Right cardiac atrium (tissue), 5 donors: ENCODE measurements at regions not wholly inside any gene's neighbourhood (a gene's known extent, or its start where the extent isn't known, plus 50 kb on each side); places are given as distances from the start of the nearest gene placed in this dataset.
A peak's percentile ranks its signal among the peaks of the same experiment; 100 is the strongest.

Experiments
- ATAC-seq, 2 donors: fragments of 200-7000 bp; cut with Tn5 transposase; one replicate each; pipeline versions ENCODE4 v1.8.0 to v1.9.1; 2020; ENCODE audit warnings: moderate library complexity in 2 of 2, mild to moderate bottlenecking in 1 of 2
- DNase-seq, 3 donors: peaks; one replicate each; pipeline ENCODE4 v3.0.0-alpha.2; 2020
- H3K27ac ChIP-seq: one replicate; pipeline ENCODE4 v1.5.1; 2013; ENCODE audit warnings: mild to moderate bottlenecking, low read length, control low read depth, moderate library complexity
- H3K27me3 ChIP-seq: one replicate; pipeline ENCODE4 v1.6.1; 2013; ENCODE audit not compliant: control insufficient read depth, insufficient read depth
- H3K4me1 ChIP-seq: one replicate; pipeline ENCODE4 v1.6.1; 2013; ENCODE audit warnings: low read length; ENCODE audit not compliant: control insufficient read depth, insufficient read depth
- H3K4me3 ChIP-seq: one replicate; pipeline ENCODE4 v1.5.1; 2013; ENCODE audit warnings: low read length, control low read depth
- H3K9me3 ChIP-seq: one replicate; pipeline ENCODE4 v1.6.1; 2013; ENCODE audit warnings: low read length; ENCODE audit not compliant: control insufficient read depth
- WGBS: extraction: QIAGEN DNeasy Blood & Tissue Kit; methylation state at CpG from one replicate; pipeline ENCODE4 v1.1.7; 2013; 5-methylcytosine and 5-hydroxymethylcytosine counted together
- intact Hi-C, 4 donors: fragments of 100-400 bp; cut with DNase I; formaldehyde crosslinking; loops; one replicate each; pipeline versions ENCODE4 v1.11.0 to v1.14.0; 2022 to 2023
- donor health status: healthy with polysubstance abuse.
- donor health status: DM: no; HTN: yes; CAD: no.
- donor health status: DM: no; HTN: no; CAD: no.
- donor health status: DM: no; HTN: yes; CAD: no; lungs with severe emphysema.
- donor health status: DM: yes; HTN: yes; CAD: no.

- ATAC-seq, result no peak
- Histone ChIP-seq H3K4me3 (no peak overlapping the region), H3K9me3 (no peaks in the 10 kb centered on the region), H3K4me1 (no peaks in the 10 kb centered on the region), H3K27ac (no peak overlapping the region), H3K27me3 (no peaks in the 10 kb centered on the region)
- 90% methylated on average over 2 of the region's 2 CpGs for WGBS
- DNase-seq, result no peak
- intact Hi-C loops, result no loop called here
Measured at GRCh38 chr2:8485736-8486135, 196.1 kb upstream of the ID2 start.

GRCh38 chr2:8486141-8486540, 195.7 kb upstream of the ID2 start:
- DNase-seq (no peak), ATAC-seq (no peak)
- intact Hi-C loops, result no loop called here
- Histone ChIP-seq H3K4me3 (no peak overlapping the region), H3K9me3 (no peaks in the 10 kb centered on the region), H3K4me1 (no peaks in the 10 kb centered on the region), H3K27me3 (no peaks in the 10 kb centered on the region), H3K27ac (no peak overlapping the region)
- WGBS, result 96% methylated on average over 4 of the region's 4 CpGs

GRCh38 chr2:8487461-8487932, 194.4 kb upstream of the ID2 start:
- intact Hi-C loops, result no loop called here
- Histone ChIP-seq H3K27me3 (no peaks in the 10 kb centered on the region), H3K4me3 (no peak overlapping the region), H3K4me1 (no peaks in the 10 kb centered on the region), H3K27ac (no peak overlapping the region), H3K9me3 (no peaks in the 10 kb centered on the region)
- ATAC-seq (peak; percentile 22 to 46), DNase-seq (no peak)
- WGBS, result 63% methylated on average over 16 of the region's 16 CpGs

GRCh38 chr2:8488001-8488738, 193.7 kb upstream of the ID2 start:
- WGBS, result 57% methylated on average over 23 of the region's 23 CpGs

GRCh38 chr2:8489221-8489620, 192.6 kb upstream of the ID2 start:
- H3K4me3 ChIP-seq, result no peak overlapping the region
- no peaks in the 10 kb centered on the region for H3K27me3 ChIP-seq
- intact Hi-C loops, result no loop called here
- H3K27ac ChIP-seq, result no peak overlapping the region
- peak in 1 of 3 donors; percentile 27 for DNase-seq
- H3K9me3 ChIP-seq, result no peaks in the 10 kb centered on the region
- no peaks in the 10 kb centered on the region for H3K4me1 ChIP-seq
- no peak for ATAC-seq
- 97% methylated on average over 7 of the region's 7 CpGs for WGBS

More at GRCh38 chr2:8488001-8488738, 193.7 kb upstream of the ID2 start:
- intact Hi-C loops, result no loop called here
- H3K27me3 ChIP-seq, result no peaks in the 10 kb centered on the region
- H3K4me1 ChIP-seq, result no peaks in the 10 kb centered on the region
- DNase-seq (peak in 1 of 3 donors; percentile 26), ATAC-seq (peak in 1 of 2 donors; percentile 20)
- no peaks in the 10 kb centered on the region for H3K9me3 ChIP-seq
- H3K4me3 ChIP-seq, result no peak overlapping the region
- no peak overlapping the region for H3K27ac ChIP-seq

- Histone ChIP-seq H3K27ac (no peak overlapping the region), H3K4me1 (peaks cover under 1% of the 10 kb centered on the region)
Measured at GRCh38 chr2:8489751-8490150, 192.1 kb upstream of the ID2 start.

GRCh38 chr2:8490166-8490721, 191.6 kb upstream of the ID2 start:
- peak in 1 of 3 donors; percentile 10 for DNase-seq

More at GRCh38 chr2:8489751-8490150, 192.1 kb upstream of the ID2 start:
- Histone ChIP-seq H3K27me3 (no peaks in the 10 kb centered on the region), H3K9me3 (no peaks in the 10 kb centered on the region), H3K4me3 (no peak overlapping the region)
- WGBS, result 96% methylated on average over 8 of the region's 8 CpGs
- DNase-seq (peak in 1 of 3 donors; percentile 3), ATAC-seq (no peak)
- intact Hi-C loops, result no loop called here

GRCh38 chr2:8491296-8492027, 190.4 kb upstream of the ID2 start:
- H3K4me3 ChIP-seq, result no peak overlapping the region
- WGBS, result 60% methylated on average over 17 of the region's 17 CpGs
- H3K27me3 ChIP-seq, result no peaks in the 10 kb centered on the region
- intact Hi-C loops, result no loop called here
- H3K9me3 ChIP-seq, result no peaks in the 10 kb centered on the region
- peak in 1 of 3 donors; percentile 22 for DNase-seq
- H3K27ac ChIP-seq, result no peak overlapping the region
- ATAC-seq, result peak in 1 of 2 donors; percentile 55
- H3K4me1 ChIP-seq, result peaks cover 15% of the 10 kb centered on the region

More at GRCh38 chr2:8490166-8490721, 191.6 kb upstream of the ID2 start:
- Histone ChIP-seq H3K9me3 (no peaks in the 10 kb centered on the region), H3K27ac (no peak overlapping the region), H3K27me3 (no peaks in the 10 kb centered on the region), H3K4me1 (peaks cover 5% of the 10 kb centered on the region), H3K4me3 (no peak overlapping the region)
- no peak for ATAC-seq
- intact Hi-C loops, result no loop called here
- 93% methylated on average over 2 of the region's 2 CpGs for WGBS

- intact Hi-C loops, result no loop called here
- Histone ChIP-seq H3K27me3 (no peaks in the 10 kb centered on the region), H3K27ac (no peak overlapping the region), H3K4me3 (no peak overlapping the region), H3K4me1 (peaks cover 19% of the 10 kb centered on the region), H3K9me3 (no peaks in the 10 kb centered on the region)
- ATAC-seq (peak in 1 of 2 donors; percentile 8), DNase-seq (peak in 1 of 3 donors; percentile 58)
- WGBS, result 74% methylated on average over 9 of the region's 9 CpGs
Measured at GRCh38 chr2:8494151-8494550, 187.7 kb upstream of the ID2 start.

GRCh38 chr2:8494589-8494988, 187.3 kb upstream of the ID2 start:
- Histone ChIP-seq H3K9me3 (no peaks in the 10 kb centered on the region), H3K4me1 (peaks cover 19% of the 10 kb centered on the region), H3K27ac (no peak overlapping the region), H3K27me3 (no peaks in the 10 kb centered on the region), H3K4me3 (no peak overlapping the region)
- ATAC-seq (peak; percentile 42 to 54), DNase-seq (peak; percentile 50 to 80 (median 74))
- intact Hi-C loops, result no loop called here
- WGBS, result 64% methylated on average over 3 of the region's 3 CpGs
